ENCODE measurements at regions not wholly inside any gene's neighbourhood (a gene's known extent, or its start where the extent isn't known, plus 50 kb on each side); places are given as distances from the start of the nearest gene placed in this dataset.

- TF ChIP-seq POLR2A (IDR thresholded peaks at IDR 0.05; ENCODE audit: low read depth, low read length) (no peak), POLR2AphosphoS5 (IDR thresholded peaks at IDR 0.05; ENCODE audit: low read depth, low read length) (no peak), TAF1 (IDR thresholded peaks at IDR 0.05; ENCODE audit: borderline replicate concordance, low read depth, low read length) (no peak)
Measured at GRCh38 chr10:30216821-30217220, 132.3 kb downstream of the MTPAP start.
